ENCODE measurements at regions not wholly inside any gene's neighbourhood (a gene's known extent, or its start where the extent isn't known, plus 50 kb on each side); places are given as distances from the start of the nearest gene placed in this dataset.

GRCh38 chr7:145082366-145083161 is 246.7 kb upstream of the TPK1 start:
- DNase-seq, result no peak

GRCh38 chr7:145065473-145065872 is 229.6 kb upstream of the TPK1 start:
- no peak for DNase-seq

GRCh38 chr7:145064114-145064513 is 228.3 kb upstream of the TPK1 start:
- DNase-seq, result no peak

- DNase-seq, result no peak
These were observed 217.9 kb upstream of the TPK1 start for GRCh38 chr7:145053781-145054180.

GRCh38 chr7:145050415-145050814 is 214.6 kb upstream of the TPK1 start:
- DNase-seq, result peak; percentile 53

- DNase-seq, result peak; percentile 79
These were observed 201.0 kb upstream of the TPK1 start for GRCh38 chr7:145036604-145037405.

GRCh38 chr7:145031162-145031561 is 195.3 kb upstream of the TPK1 start:
- no peak for DNase-seq

- no peak for DNase-seq
These were observed 194.9 kb upstream of the TPK1 start for GRCh38 chr7:145030754-145031153.

GRCh38 chr7:145020454-145020853 is 184.6 kb upstream of the TPK1 start:
- no peak for DNase-seq

GRCh38 chr7:145016068-145016467 is 180.2 kb upstream of the TPK1 start:
- DNase-seq, result no peak

- DNase-seq, result no peak
These were observed 174.0 kb upstream of the TPK1 start for GRCh38 chr7:145009876-145010275.

GRCh38 chr7:145005601-145006000 is 169.7 kb upstream of the TPK1 start:
- no peak for DNase-seq

- DNase-seq, result no peak
These were observed 161.7 kb upstream of the TPK1 start for GRCh38 chr7:144997512-144997911.

- DNase-seq, result no peak
These were observed 159.6 kb upstream of the TPK1 start for GRCh38 chr7:144995495-144995894.

GRCh38 chr7:144991041-144991440 is 155.2 kb upstream of the TPK1 start:
- DNase-seq, result peak; percentile 53

- DNase-seq, result no peak
These were observed 151.8 kb upstream of the TPK1 start for GRCh38 chr7:144987686-144988085.

GRCh38 chr7:144982133-144982532 is 146.3 kb upstream of the TPK1 start:
- DNase-seq, result no peak

GRCh38 chr7:144975882-144976281 is 140.0 kb upstream of the TPK1 start:
- DNase-seq, result no peak

GRCh38 chr7:144969787-144970186 is 133.9 kb upstream of the TPK1 start:
- no peak for DNase-seq

GRCh38 chr7:144960763-144961162 is 124.9 kb upstream of the TPK1 start:
- DNase-seq, result no peak

GRCh38 chr7:144957998-144958397 is 122.1 kb upstream of the TPK1 start:
- no peak for DNase-seq

- DNase-seq, result no peak
These were observed 119.6 kb upstream of the TPK1 start for GRCh38 chr7:144955422-144955821.

- DNase-seq, result no peak
These were observed 105.3 kb upstream of the TPK1 start for GRCh38 chr7:144941127-144941526.

GRCh38 chr7:144937199-144937598 is 101.3 kb upstream of the TPK1 start:
- DNase-seq, result no peak
